Keratinocyte (primary cell): ENCODE measurements at regions not wholly inside any gene's neighbourhood (a gene's known extent, or its start where the extent isn't known, plus 50 kb on each side); places are given as distances from the start of the nearest gene placed in this dataset.

Experiments
- CTCF ChIP-seq, 3 experiments: IDR thresholded peaks in 1 of 3; conservative IDR thresholded peaks in 1 of 3; optimal IDR thresholded peaks in 1 of 3; 2 replicates in 2 of 3; 3 replicates in 1 of 3; pipeline versions ENCODE3 to v1.5.1; 2011; ENCODE audit warnings: low read length in 3 of 3, mild to moderate bottlenecking in 3 of 3, moderate library complexity in 2 of 3, control low read depth in 1 of 3, inconsistent platforms in 1 of 3; ENCODE audit not compliant: insufficient read depth in 2 of 3; ENCODE audit errors: extremely low read depth in 1 of 3
- EZH2 ChIP-seq: IDR thresholded peaks from one replicate; pipeline ENCODE4 v1.6.1; 2012; ENCODE audit warnings: inconsistent platforms, mild to moderate bottlenecking, low read length, moderate library complexity

GRCh38 chr6:2450546-2450945, 205.1 kb upstream of the GMDS start:
- peak; percentile 11 for TF ChIP-seq EZH2
- peak in 2 of 3 experiments; percentile 4 to 13 for TF ChIP-seq CTCF (optimal IDR thresholded peaks at IDR 0.05 in 1 of 3, IDR thresholded peaks at IDR 0.05 in 1 of 3, conservative IDR thresholded peaks at IDR 0.05 in 1 of 3; ENCODE audit: extremely low read depth in 1 of 3, insufficient read depth in 2 of 3, low read length in 3 of 3)
